GM18507 (cell line): ENCODE measurements at regions not wholly inside any gene's neighbourhood (a gene's known extent, or its start where the extent isn't known, plus 50 kb on each side); places are given as distances from the start of the nearest gene placed in this dataset.

Source experiments
- DNase-seq: peaks from one replicate; pipeline ENCODE4 v3.0.0; 2011; ENCODE audit warnings: low read depth; ENCODE audit not compliant: insufficient read length; ENCODE audit errors: extremely low spot score
- FAIRE-seq: peaks from 2 replicates; lab custom pipeline; 2011; peaks lifted over from hg19 to GRCh38; lab: Jason Lieb, UNC

DNA sequence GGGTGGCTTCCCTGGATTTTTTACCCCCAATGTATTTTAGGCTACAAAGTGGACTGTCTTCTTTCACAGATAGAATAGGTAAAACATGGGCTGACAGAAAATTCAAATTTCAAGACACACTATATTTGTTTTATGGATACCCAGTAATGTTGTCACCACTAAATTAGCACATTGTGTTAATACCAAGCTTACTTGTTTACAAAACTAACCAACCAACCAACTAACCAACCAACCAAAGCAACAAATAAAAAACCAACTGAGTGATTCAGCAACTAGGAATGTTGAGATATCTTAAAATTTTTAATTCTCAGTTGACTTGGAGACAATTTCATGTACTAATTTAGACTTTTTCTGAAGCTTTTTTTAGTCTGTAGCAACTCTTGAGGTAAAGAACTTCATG is 69.3 kb upstream of the CTSC start:
- FAIRE-seq (no peak), DNase-seq (no peak)

- DNase-seq (no peak), FAIRE-seq (no peak)
Observed at GRCh38 chr11:88405853-88406252, 68.3 kb upstream of the CTSC start.

DNA sequence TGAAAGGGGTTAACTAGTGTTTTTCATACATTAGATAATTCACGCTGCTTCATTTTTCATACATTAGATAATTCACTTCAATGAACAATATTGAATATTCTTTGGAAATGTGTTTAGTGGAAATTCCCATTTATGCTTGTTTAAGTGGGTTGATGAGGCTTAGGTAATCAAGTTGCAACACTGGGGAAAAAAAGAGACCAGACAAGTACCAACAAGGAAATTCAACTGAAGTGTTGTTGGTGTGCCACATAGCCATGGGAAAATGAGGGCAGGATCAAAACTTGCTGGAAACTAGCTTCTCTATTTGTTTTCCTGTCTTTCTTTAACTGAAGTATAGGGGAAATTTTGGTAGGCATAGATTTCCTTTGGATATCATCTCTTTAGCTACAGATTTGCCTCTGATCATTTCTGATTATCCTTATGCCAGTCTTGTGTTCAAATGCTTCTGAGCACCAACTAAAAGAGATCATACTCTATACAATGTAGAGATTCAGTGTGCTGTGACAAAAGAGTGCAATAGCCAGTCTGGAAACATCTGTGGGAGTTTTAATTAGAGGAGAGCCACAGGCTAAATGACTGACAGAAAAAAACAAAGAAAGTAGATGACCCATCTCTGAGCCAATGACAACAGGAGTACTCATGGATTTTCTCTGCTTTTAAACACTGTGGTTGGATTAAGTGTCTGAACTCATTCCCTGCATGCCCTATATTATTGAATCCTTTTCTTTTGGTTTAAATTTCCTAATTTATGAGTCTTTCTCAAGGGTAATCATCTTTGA is 67.6 kb upstream of the CTSC start:
- no peak for DNase-seq
- FAIRE-seq: no peak

DNA sequence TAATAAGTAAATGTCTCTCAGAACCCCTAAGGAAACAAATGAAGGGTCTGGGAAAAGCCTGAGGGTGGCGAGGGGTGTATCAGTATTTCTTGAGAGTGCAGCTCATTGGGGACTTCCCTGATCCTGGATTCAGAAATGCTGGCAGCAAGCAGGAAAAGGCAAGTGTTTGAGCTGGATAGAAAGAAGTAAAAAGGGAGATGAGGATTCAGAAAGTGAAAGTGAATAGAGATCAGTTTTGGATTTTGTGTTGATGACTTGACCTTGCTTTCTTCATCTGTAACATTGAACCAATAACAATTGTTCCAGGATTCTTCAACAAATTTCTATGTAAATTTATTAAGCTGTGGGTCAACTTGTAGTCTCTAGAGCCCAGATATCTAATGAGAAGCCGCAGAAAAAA is 66.9 kb upstream of the CTSC start:
- DNase-seq (no peak), FAIRE-seq (peak; percentile 56)

GRCh38 chr11:88402784-88403183 is 65.2 kb upstream of the CTSC start:
- DNase-seq: no peak

DNA sequence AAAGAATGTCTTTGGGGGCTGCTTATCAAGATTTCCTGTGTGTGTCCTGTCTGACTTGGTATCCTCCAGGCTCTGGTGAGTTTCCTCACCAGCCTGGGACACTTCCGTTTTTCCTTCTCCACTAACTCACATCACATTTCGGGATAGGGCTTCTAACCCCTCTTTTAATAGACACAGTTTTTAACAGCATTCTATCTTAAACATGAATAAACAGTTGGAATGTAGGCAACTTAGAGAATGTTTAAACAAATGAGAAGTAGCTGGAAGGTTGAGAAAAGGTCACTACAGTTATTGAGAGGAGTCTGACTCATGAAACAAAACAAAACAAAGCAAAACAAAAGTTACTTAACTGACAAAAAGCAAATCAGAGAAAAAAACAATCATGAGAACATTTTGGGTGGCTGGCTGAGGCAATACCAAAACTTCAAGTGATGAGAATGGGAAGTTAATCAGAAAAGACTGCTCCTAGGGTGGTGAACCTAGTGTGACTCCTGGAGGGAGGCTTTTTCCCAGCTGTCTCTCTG is 64.7 kb upstream of the CTSC start:
- no peak for FAIRE-seq
- no peak for DNase-seq

More at GRCh38 chr11:88402784-88403183, 65.2 kb upstream of the CTSC start:
- no peak for FAIRE-seq

- DNase-seq (no peak), FAIRE-seq (no peak)
Observed at GRCh38 chr11:88398791-88399570, 61.4 kb upstream of the CTSC start.

- no peak for DNase-seq
Observed at GRCh38 chr11:88398372-88398771, 60.8 kb upstream of the CTSC start.

GRCh38 chr11:88390254-88390653 is 52.7 kb upstream of the CTSC start:
- DNase-seq (no peak), FAIRE-seq (no peak)

More at GRCh38 chr11:88398372-88398771, 60.8 kb upstream of the CTSC start:
- FAIRE-seq: no peak

DNA sequence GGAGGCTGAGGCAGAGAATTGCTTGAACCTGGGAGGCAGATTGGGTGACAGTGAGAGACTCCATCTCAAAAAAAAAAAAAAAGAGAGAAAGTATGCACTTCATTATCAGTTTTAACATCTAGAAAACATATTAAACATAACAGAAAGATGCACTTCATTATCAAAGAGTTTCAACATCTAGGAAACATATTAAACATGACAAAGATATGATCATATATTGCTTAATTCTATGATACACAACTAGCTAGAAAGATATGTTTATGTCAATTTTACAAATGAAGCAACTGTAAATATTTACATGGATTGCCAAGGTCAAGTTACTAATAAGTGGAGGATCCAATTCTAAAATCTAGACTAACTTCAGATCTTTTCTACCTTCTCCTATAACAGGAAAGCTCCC is 50.4 kb upstream of the CTSC start:
- no peak for FAIRE-seq

More for the DNA sequence above, 50.4 kb upstream of the CTSC start:
- no peak for DNase-seq
